ENCODE measurements at regions not wholly inside any gene's neighbourhood (a gene's known extent, or its start where the extent isn't known, plus 50 kb on each side); places are given as distances from the start of the nearest gene placed in this dataset.

DNA sequence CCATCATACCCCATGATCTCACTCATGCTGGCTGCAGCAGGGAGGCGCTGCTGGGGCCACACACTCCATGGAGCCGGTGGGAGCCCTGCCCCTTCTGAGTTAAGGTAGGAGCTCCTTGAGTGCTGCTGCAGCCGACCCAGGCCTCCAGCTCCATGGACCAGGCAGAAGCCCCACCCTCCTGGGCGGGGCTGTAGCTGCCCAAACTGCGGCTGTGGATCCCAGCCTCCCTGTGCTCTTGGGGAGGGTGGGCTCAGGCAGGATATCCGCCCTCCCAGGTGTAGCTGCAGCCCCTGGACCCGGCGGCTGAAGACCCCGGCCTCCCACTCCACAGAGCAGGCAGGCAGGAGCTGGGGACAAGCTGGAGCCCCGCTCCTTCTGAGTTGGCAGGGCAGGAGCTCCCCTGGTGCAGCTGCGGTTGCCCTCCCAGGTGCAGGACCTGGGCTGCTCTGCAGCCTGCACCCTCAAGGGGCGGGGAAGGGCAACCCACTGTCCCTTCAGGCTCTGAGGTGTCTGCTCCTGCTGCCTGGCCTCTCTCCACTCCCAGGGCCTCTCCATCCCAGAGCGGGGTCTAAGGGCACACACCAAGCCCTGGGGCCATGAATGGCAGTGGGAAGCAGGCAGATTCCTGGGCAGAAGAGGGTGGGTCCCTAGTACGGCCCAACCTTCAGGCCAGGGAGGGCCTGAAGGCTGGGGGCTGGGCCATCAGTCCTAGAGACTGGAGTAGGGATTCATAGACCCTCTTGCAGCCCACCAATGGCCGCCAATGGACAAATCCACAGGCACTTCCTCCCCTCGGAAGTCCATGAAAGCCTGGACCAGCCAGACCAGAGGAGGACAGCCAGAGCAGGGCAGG lies 466.1 kb downstream of the DTHD1 start:
- TF ChIP-seq, protein P1, sequence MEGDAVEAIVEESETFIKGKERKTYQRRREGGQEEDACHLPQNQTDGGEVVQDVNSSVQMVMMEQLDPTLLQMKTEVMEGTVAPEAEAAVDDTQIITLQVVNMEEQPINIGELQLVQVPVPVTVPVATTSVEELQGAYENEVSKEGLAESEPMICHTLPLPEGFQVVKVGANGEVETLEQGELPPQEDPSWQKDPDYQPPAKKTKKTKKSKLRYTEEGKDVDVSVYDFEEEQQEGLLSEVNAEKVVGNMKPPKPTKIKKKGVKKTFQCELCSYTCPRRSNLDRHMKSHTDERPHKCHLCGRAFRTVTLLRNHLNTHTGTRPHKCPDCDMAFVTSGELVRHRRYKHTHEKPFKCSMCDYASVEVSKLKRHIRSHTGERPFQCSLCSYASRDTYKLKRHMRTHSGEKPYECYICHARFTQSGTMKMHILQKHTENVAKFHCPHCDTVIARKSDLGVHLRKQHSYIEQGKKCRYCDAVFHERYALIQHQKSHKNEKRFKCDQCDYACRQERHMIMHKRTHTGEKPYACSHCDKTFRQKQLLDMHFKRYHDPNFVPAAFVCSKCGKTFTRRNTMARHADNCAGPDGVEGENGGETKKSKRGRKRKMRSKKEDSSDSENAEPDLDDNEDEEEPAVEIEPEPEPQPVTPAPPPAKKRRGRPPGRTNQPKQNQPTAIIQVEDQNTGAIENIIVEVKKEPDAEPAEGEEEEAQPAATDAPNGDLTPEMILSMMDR (IDR thresholded peaks at IDR 0.05), result no peak
- TF ChIP-seq POLR2AphosphoS5 (IDR thresholded peaks at IDR 0.05), result no peak

All from stomach (tissue), 4 donors.